Activated CD4-positive, alpha-beta T cell treated with anti-CD3 and anti-CD28 coated beads for 36 hours (primary cell): ENCODE measurements at regions not wholly inside any gene's neighbourhood (a gene's known extent, or its start where the extent isn't known, plus 50 kb on each side); places are given as distances from the start of the nearest gene placed in this dataset.
"Not testable (repeated sequence)": the region's sequence is repeated elsewhere in the genome, so short reads cannot be mapped to it uniquely, and the experiment has no call there.

Source experiments
- ATAC-seq: fragments of 200-7000 bp; cut with Tn5 transposase; one replicate; pipeline ENCODE4 v1.10.0; 2021; ENCODE audit warnings: mild to moderate bottlenecking, moderate library complexity
- CTCF ChIA-PET: fragments of 350-600 bp; sonication (Branson Sonifier 250); formaldehyde crosslinking; loops from one replicate; lab custom pipeline; 2021; ENCODE audit warnings: antibody characterized with exemption; lab: Charles Lee
- POLR2A ChIA-PET: fragments of 350-600 bp; sonication (Branson Sonifier 250); formaldehyde crosslinking; loops from one replicate; lab custom pipeline; 2021; ENCODE audit warnings: antibody characterized with exemption, inconsistent platforms; lab: Charles Lee
- DNase-seq: peaks from one replicate; pipeline ENCODE4 v3.0.0-alpha.2; 2020
- H3K27ac Mint-ChIP-seq: one replicate; pipeline ENCODE4 v1.8.0; 2021; ENCODE audit warnings: mixed read lengths
- H3K27me3 Mint-ChIP-seq: one replicate; pipeline ENCODE4 v1.8.0; 2021; ENCODE audit warnings: mixed read lengths
- H3K36me3 Mint-ChIP-seq: one replicate; pipeline ENCODE4 v1.8.0; 2021; ENCODE audit warnings: low read depth, mixed read lengths
- H3K4me1 Mint-ChIP-seq: one replicate; pipeline ENCODE4 v1.8.0; 2021; ENCODE audit warnings: mixed read lengths
- H3K4me3 Mint-ChIP-seq: one replicate; pipeline ENCODE4 v1.8.0; 2021; ENCODE audit warnings: mild to moderate bottlenecking, moderate library complexity, mixed read lengths
- H3K9me3 Mint-ChIP-seq: one replicate; pipeline ENCODE4 v1.8.0; 2021; ENCODE audit warnings: low read depth, mixed read lengths
- intact Hi-C, 2 experiments: fragments of 100-400 bp; cut with DNase I in 1 of 2; cut with micrococcal nuclease in 1 of 2; formaldehyde crosslinking; loops; one replicate each; pipeline versions ENCODE4 v1.14.2 to v1.15.1; 2022 to 2024; cut with DNase I, micrococcal nuclease

- ATAC-seq, H3K27me3 Mint-ChIP-seq, H3K4me3 Mint-ChIP-seq, DNase-seq, H3K4me1 Mint-ChIP-seq, CTCF ChIA-PET, POLR2A ChIA-PET, H3K27ac Mint-ChIP-seq, intact Hi-C loops, H3K9me3 Mint-ChIP-seq: not testable (repeated sequence)
- peaks cover 29% of the 10 kb centered on the region for H3K36me3 Mint-ChIP-seq
Observed at GRCh38 chr10:38430242-38430641, 336.1 kb downstream of the ZNF37A start.

GRCh38 chr10:38437359-38437758 is 343.2 kb downstream of the ZNF37A start:
- H3K27me3 Mint-ChIP-seq, H3K9me3 Mint-ChIP-seq, DNase-seq, ATAC-seq, H3K4me3 Mint-ChIP-seq, H3K27ac Mint-ChIP-seq, CTCF ChIA-PET, H3K4me1 Mint-ChIP-seq, POLR2A ChIA-PET, intact Hi-C loops: not testable (repeated sequence)
- peaks cover 21% of the 10 kb centered on the region for H3K36me3 Mint-ChIP-seq

- H3K4me1 Mint-ChIP-seq, H3K4me3 Mint-ChIP-seq, H3K27me3 Mint-ChIP-seq, H3K27ac Mint-ChIP-seq, DNase-seq, POLR2A ChIA-PET, CTCF ChIA-PET, intact Hi-C loops, H3K9me3 Mint-ChIP-seq, ATAC-seq: not testable (repeated sequence)
- H3K36me3 Mint-ChIP-seq = peaks cover 24% of the 10 kb centered on the region
Observed at GRCh38 chr10:38448614-38449355, 354.6 kb downstream of the ZNF37A start.

- H3K4me1 Mint-ChIP-seq, H3K27me3 Mint-ChIP-seq, H3K9me3 Mint-ChIP-seq, CTCF ChIA-PET, H3K4me3 Mint-ChIP-seq, intact Hi-C loops, DNase-seq, H3K27ac Mint-ChIP-seq, POLR2A ChIA-PET, ATAC-seq: not testable (repeated sequence)
- H3K36me3 Mint-ChIP-seq = peaks cover 24% of the 10 kb centered on the region
Observed at GRCh38 chr10:38449618-38450017, 355.5 kb downstream of the ZNF37A start.

GRCh38 chr10:38450372-38451057 is 356.4 kb downstream of the ZNF37A start:
- ATAC-seq, H3K27me3 Mint-ChIP-seq, POLR2A ChIA-PET, DNase-seq, H3K4me1 Mint-ChIP-seq, intact Hi-C loops, H3K27ac Mint-ChIP-seq, CTCF ChIA-PET, H3K9me3 Mint-ChIP-seq, H3K4me3 Mint-ChIP-seq: not testable (repeated sequence)
- H3K36me3 Mint-ChIP-seq = peaks cover 24% of the 10 kb centered on the region

- CTCF ChIA-PET = not testable (repeated sequence)
Observed at GRCh38 chr10:38451306-38451967, 357.3 kb downstream of the ZNF37A start.

More at GRCh38 chr10:38451306-38451967, 357.3 kb downstream of the ZNF37A start:
- ATAC-seq, H3K4me3 Mint-ChIP-seq, intact Hi-C loops, POLR2A ChIA-PET, H3K4me1 Mint-ChIP-seq, H3K27me3 Mint-ChIP-seq, H3K27ac Mint-ChIP-seq, H3K9me3 Mint-ChIP-seq, DNase-seq: not testable (repeated sequence)
- H3K36me3 Mint-ChIP-seq = peaks cover 24% of the 10 kb centered on the region
